B cell (primary cell): ENCODE measurements at regions not wholly inside any gene's neighbourhood (a gene's known extent, or its start where the extent isn't known, plus 50 kb on each side); places are given as distances from the start of the nearest gene placed in this dataset.

Experiments
- ATAC-seq: fragments of 200-7000 bp; cut with Tn5 transposase; one replicate; pipeline ENCODE4 v1.10.0; 2021; ENCODE audit warnings: low read depth, mild to moderate bottlenecking, moderate number of reproducible peaks, moderate library complexity
- CTCF ChIA-PET: fragments of 350-600 bp; sonication (Branson Sonifier 250); formaldehyde crosslinking; loops from one replicate; lab custom pipeline; 2021; ENCODE audit warnings: antibody characterized with exemption, inconsistent platforms; lab: Charles Lee
- POLR2A ChIA-PET: fragments of 350-600 bp; sonication (Branson Sonifier 250); formaldehyde crosslinking; loops from one replicate; lab custom pipeline; 2021; ENCODE audit warnings: antibody characterized with exemption; lab: Charles Lee
- DNase-seq: peaks from one replicate; pipeline ENCODE4 v3.0.0; 2013
- H2AFZ ChIP-seq: 2 replicates; pipeline ENCODE4 v1.6.1; 2012; ENCODE audit warnings: mild to moderate bottlenecking, low read depth, low read length; ENCODE audit not compliant: insufficient read depth, poor library complexity, severe bottlenecking
- H3K27ac ChIP-seq, 2 donors: 1 replicate in 1 of 2; 2 replicates in 1 of 2; pipeline ENCODE4 v1.5.1; 2012 to 2013; ENCODE audit warnings: low read length in 2 of 2, mild to moderate bottlenecking in 2 of 2, moderate library complexity in 1 of 2
- H3K27me3 ChIP-seq, 4 experiments: fragments of 200-600 bp in 1 of 4; sonication (generic) in 1 of 4; replicated peaks in 1 of 4; 1 replicate in 2 of 4; 2 replicates in 2 of 4; pipeline versions ENCODE4 v1.6.1 to v1.7.0; 2013 to 2016; ENCODE audit warnings: low read length in 3 of 4, mild to moderate bottlenecking in 2 of 4, mixed read lengths in 1 of 4, moderate library complexity in 1 of 4; ENCODE audit not compliant: insufficient read depth in 4 of 4, control insufficient read depth in 3 of 4; ENCODE audit errors: control extremely low read depth in 1 of 4
- H3K36me3 ChIP-seq, 2 experiments: replicated peaks in 1 of 2; 1 replicate in 1 of 2; 2 replicates in 1 of 2; pipeline versions ENCODE4 v1.6.1 to v1.7.1; 2013; ENCODE audit warnings: low read length in 1 of 2; ENCODE audit not compliant: insufficient read depth in 2 of 2, control insufficient read depth in 1 of 2; ENCODE audit errors: control extremely low read depth in 1 of 2, extremely low read depth in 1 of 2
- H3K4me1 ChIP-seq, 2 donors: fragments of 200-600 bp in 1 of 2; sonication (generic) in 1 of 2; 1 replicate in 1 of 2; 2 replicates in 1 of 2; pipeline versions ENCODE4 v1.5.1 to v1.6.1; 2013 to 2017; ENCODE audit warnings: low read length in 2 of 2; ENCODE audit not compliant: control insufficient read depth in 2 of 2, insufficient read depth in 2 of 2
- H3K4me2 ChIP-seq: replicated peaks from 2 replicates; pipeline ENCODE3; 2012; ENCODE audit warnings: mild to moderate bottlenecking, low read depth, low read length; ENCODE audit not compliant: poor library complexity, severe bottlenecking
- H3K4me3 ChIP-seq, 5 experiments: fragments of 200-600 bp in 1 of 5; sonication (generic) in 1 of 5; 1 replicate in 3 of 5; 2 replicates in 2 of 5; pipeline versions ENCODE4 v1.5.1 to v1.7.0; 2011 to 2016; ENCODE audit warnings: low read length in 4 of 5, mild to moderate bottlenecking in 4 of 5, low read depth in 2 of 5, control low read depth in 1 of 5, moderate library complexity in 1 of 5; ENCODE audit not compliant: insufficient read depth in 1 of 5; ENCODE audit errors: control extremely low read depth in 1 of 5, extremely low read depth in 1 of 5
- H3K79me2 ChIP-seq: fragments of 200-600 bp; sonication (generic); one replicate; pipeline ENCODE4 v1.6.0; 2016; ENCODE audit warnings: low read length; ENCODE audit not compliant: control insufficient read depth, insufficient read depth
- H3K9ac ChIP-seq: fragments of 200-600 bp; sonication (generic); 2 replicates; pipeline ENCODE4 v1.6.1; 2017; ENCODE audit warnings: mild to moderate bottlenecking, low read length, moderate library complexity
- H3K9me3 ChIP-seq, 3 donors: one replicate each; pipeline versions ENCODE4 v1.6.1 to v1.7.1; 2013; ENCODE audit warnings: low read length in 2 of 3; ENCODE audit not compliant: control insufficient read depth in 2 of 3, insufficient read depth in 1 of 3; ENCODE audit errors: control extremely low read depth in 1 of 3
- H4K20me1 ChIP-seq: 2 replicates; pipeline ENCODE4 v1.6.0; 2012; ENCODE audit warnings: mild to moderate bottlenecking, low read length; ENCODE audit not compliant: insufficient read depth, control insufficient read depth, poor library complexity, severe bottlenecking
- H3K27ac Mint-ChIP-seq: one replicate; pipeline ENCODE4 v1.8.0; 2021; ENCODE audit warnings: mixed read lengths
- H3K27me3 Mint-ChIP-seq: one replicate; pipeline ENCODE4 v1.8.0; 2021; ENCODE audit warnings: mixed read lengths
- H3K4me1 Mint-ChIP-seq: one replicate; pipeline ENCODE4 v1.8.0; 2021; ENCODE audit warnings: mixed read lengths
- H3K4me3 Mint-ChIP-seq: one replicate; pipeline ENCODE4 v1.8.0; 2021; ENCODE audit warnings: mixed read lengths
- H3K9me3 Mint-ChIP-seq: one replicate; pipeline ENCODE4 v1.8.0; 2022; ENCODE audit warnings: mixed read lengths; ENCODE audit not compliant: insufficient read depth
- CTCF ChIP-seq: fragments of 200-600 bp; IDR thresholded peaks from one replicate; pipeline ENCODE4 v1.8.0; 2022; ENCODE audit warnings: antibody characterized with exemption, mild to moderate bottlenecking
- EZH2 ChIP-seq: IDR thresholded peaks from 2 replicates; pipeline ENCODE4 v1.6.1; 2012; ENCODE audit warnings: borderline replicate concordance, low read depth, mild to moderate bottlenecking, moderate library complexity, low read length; ENCODE audit not compliant: insufficient read depth, poor library complexity, severe bottlenecking
- WGBS: methylation state at CpG from one replicate; pipeline ENCODE4 v1.1.5; 2013; ENCODE audit warnings: missing lambda C conversion rate; ENCODE audit not compliant: insufficient coverage; 5-methylcytosine and 5-hydroxymethylcytosine counted together
- intact Hi-C: fragments of 100-400 bp; cut with micrococcal nuclease; formaldehyde crosslinking; loops from one replicate; pipeline ENCODE4 v1.10.0; 2022

DNA sequence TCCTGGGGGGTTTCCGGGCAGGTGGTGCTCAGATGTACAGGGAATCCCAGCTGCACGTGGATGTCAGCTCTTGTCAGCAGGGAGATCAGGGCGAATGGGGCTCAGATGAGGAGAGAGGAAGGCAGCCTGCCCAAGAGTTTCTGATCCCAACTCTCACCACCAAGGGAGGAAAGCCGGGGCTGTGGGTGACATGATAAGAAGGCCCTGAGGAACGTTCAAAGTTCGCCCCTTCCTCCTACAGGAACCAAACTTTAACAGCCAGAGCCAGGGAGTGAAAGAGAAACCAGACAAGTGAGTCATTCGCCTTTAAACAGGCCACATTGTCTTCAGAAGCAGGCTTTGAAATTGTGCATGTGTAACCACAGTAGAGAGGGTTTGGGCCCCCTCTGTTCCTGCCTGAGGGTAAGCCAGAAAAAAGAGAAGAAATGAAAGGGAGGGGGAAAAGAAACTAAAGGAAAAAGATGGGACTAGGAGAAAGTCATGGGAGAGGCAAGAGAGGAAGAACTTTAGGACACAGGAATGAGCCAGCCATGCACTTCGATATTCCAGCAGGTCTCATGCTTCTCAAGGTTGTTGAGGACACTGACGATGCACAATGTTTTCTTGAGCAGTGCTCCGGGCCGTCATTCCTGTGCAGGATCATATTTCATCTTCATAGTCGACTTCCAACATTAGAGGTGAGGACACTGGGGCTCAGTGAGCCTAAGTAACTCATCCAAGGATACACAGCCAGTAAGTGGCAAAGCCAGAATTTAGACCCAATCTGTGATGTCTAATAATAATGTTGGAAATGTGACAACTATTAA is 691.4 kb upstream of the TBX3 start:
- Mint-ChIP-seq H3K27ac (no peak overlapping the region), H3K9me3 (no peaks in the 10 kb centered on the region), H3K4me3 (no peak overlapping the region), H3K4me1 (no peaks in the 10 kb centered on the region), H3K27me3 (peaks cover 3% of the 10 kb centered on the region)
- H3K9me3 ChIP-seq: peaks cover 0 to 9% (median 0%) of the 10 kb centered on the region in 3 donors
- H3K4me1 ChIP-seq: no peaks in the 10 kb centered on the region
- intact Hi-C loops: no loop called here
- H3K9ac ChIP-seq: no peak overlapping the region
- ATAC-seq (no peak), DNase-seq (no peak)
- WGBS: 59% methylated on average over 6 of the region's 12 CpGs
- TF ChIP-seq EZH2: no peak
- no peak for TF ChIP-seq CTCF
- H3K4me3 ChIP-seq: no peak overlapping the region
- no peak overlapping the region for H2AFZ ChIP-seq
- H3K27me3 ChIP-seq: no peaks in the 10 kb centered on the region
- ChIA-PET POLR2A (no interaction called here), CTCF (no interaction called here)
- H3K27ac ChIP-seq: no peak overlapping the region
- H3K79me2 ChIP-seq: no peaks in the 10 kb centered on the region
- no peaks in the 10 kb centered on the region for H3K36me3 ChIP-seq
- no peaks in the 10 kb centered on the region for H4K20me1 ChIP-seq
- no peak overlapping the region for H3K4me2 ChIP-seq

DNA sequence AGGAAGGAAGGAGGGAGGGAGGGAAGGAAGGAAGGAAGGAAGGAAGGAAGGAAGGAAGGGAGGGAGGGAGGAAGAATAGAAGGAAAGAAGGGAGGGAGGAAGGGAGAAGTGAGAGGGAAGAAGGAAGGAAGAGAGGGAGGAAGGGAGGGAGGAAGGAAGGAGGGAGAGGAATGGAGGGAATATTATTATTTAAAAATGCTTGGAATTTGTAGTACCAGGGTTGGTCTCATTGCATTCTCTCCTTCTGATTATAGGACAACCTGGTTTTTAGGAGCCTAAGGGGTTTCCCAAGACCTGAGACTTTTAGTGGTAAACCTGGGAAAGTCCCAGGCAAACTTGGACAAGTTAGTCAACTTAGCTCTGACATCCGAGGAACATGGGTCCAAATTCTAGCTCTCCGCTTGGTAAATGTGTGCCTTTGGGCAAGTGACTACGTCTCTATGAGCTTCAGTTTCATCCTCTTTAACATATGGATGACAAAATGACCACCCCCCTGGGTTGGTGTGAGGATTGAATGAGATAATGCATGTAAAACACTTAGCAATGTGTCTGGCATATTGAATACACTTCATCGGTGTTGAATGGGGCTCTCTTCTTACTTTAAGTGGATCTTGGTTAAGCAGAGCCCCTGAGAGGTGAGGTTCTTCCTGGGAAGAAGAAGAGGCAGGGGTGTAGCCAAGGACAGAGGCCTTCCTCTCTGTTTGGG is 690.7 kb upstream of the TBX3 start:
- DNase-seq (no peak), ATAC-seq (no peak)
- peaks cover 0 to 8% (median 0%) of the 10 kb centered on the region in 3 donors for H3K9me3 ChIP-seq
- Mint-ChIP-seq H3K27ac (no peak overlapping the region), H3K4me3 (no peak overlapping the region), H3K9me3 (no peaks in the 10 kb centered on the region), H3K4me1 (no peaks in the 10 kb centered on the region), H3K27me3 (peaks cover 6% of the 10 kb centered on the region)
- H3K27ac ChIP-seq: no peak overlapping the region
- no peaks in the 10 kb centered on the region for H3K4me1 ChIP-seq
- H4K20me1 ChIP-seq: no peaks in the 10 kb centered on the region
- H3K27me3 ChIP-seq: no peaks in the 10 kb centered on the region
- TF ChIP-seq EZH2: no peak
- TF ChIP-seq CTCF: no peak
- intact Hi-C loops: no loop called here
- H2AFZ ChIP-seq: no peak overlapping the region
- POLR2A ChIA-PET: no interaction called here
- CTCF ChIA-PET: no interaction called here
- no peak overlapping the region for H3K4me2 ChIP-seq
- no peaks in the 10 kb centered on the region for H3K79me2 ChIP-seq
- WGBS: 100% methylated on average over 1 of the region's 4 CpGs
- no peaks in the 10 kb centered on the region for H3K36me3 ChIP-seq
- H3K4me3 ChIP-seq: no peak overlapping the region
- no peak overlapping the region for H3K9ac ChIP-seq
